GM06990 (cell line): ENCODE measurements at regions not wholly inside any gene's neighbourhood (a gene's known extent, or its start where the extent isn't known, plus 50 kb on each side); places are given as distances from the start of the nearest gene placed in this dataset.
A peak's percentile ranks its signal among the peaks of the same experiment; 100 is the strongest.

ENCODE experiments used
- DNase-seq: peaks from one replicate; pipeline ENCODE4 v3.0.0-alpha.2; 2011; ENCODE audit not compliant: insufficient read length; ENCODE audit errors: extremely low read depth
- H3K27me3 ChIP-seq: replicated peaks from 2 replicates; pipeline ENCODE4 v1.6.0; 2011; ENCODE audit warnings: low read length; ENCODE audit not compliant: control insufficient read depth, insufficient read depth
- H3K36me3 ChIP-seq: 2 replicates; pipeline ENCODE4 v1.5.1; 2011; ENCODE audit warnings: low read length; ENCODE audit not compliant: control insufficient read depth, insufficient read depth
- H3K4me3 ChIP-seq: replicated peaks from 2 replicates; pipeline ENCODE4 v1.5.1; 2011; ENCODE audit warnings: low read depth, mild to moderate bottlenecking, control low read depth, low read length
- CTCF ChIP-seq: IDR thresholded peaks from 2 replicates; pipeline ENCODE4 v1.5.1; 2011; ENCODE audit warnings: low read length, control low read depth, mild to moderate bottlenecking, inconsistent platforms; ENCODE audit not compliant: insufficient read depth, poor library complexity, severe bottlenecking

- no peaks in the 10 kb centered on the region for H3K36me3 ChIP-seq
- H3K27me3 ChIP-seq = no peaks in the 10 kb centered on the region; the same call in 1 of the 2 replicates
- H3K4me3 ChIP-seq = no peak overlapping the region
- no peak for DNase-seq
- TF ChIP-seq CTCF = peak; percentile 80
These were observed 197.2 kb downstream of the RAP2A start for GRCh38 chr13:97631158-97631557.

GRCh38 chr13:97639236-97639635 lies 205.3 kb downstream of the RAP2A start:
- H3K4me3 ChIP-seq = no peak overlapping the region
- no peak for TF ChIP-seq CTCF
- H3K36me3 ChIP-seq = no peaks in the 10 kb centered on the region
- no peaks in the 10 kb centered on the region; the same call in none of the 2 replicates for H3K27me3 ChIP-seq
- no peak for DNase-seq

- no peak overlapping the region for H3K4me3 ChIP-seq
- no peaks in the 10 kb centered on the region for H3K36me3 ChIP-seq
- DNase-seq = no peak
- no peaks in the 10 kb centered on the region; the same call in none of the 2 replicates for H3K27me3 ChIP-seq
- TF ChIP-seq CTCF = no peak
These were observed 206.3 kb downstream of the RAP2A start for GRCh38 chr13:97640268-97640667.

- H3K4me3 ChIP-seq = no peak overlapping the region
- no peaks in the 10 kb centered on the region for H3K36me3 ChIP-seq
- no peak for TF ChIP-seq CTCF
- H3K27me3 ChIP-seq = no peaks in the 10 kb centered on the region
- no peak for DNase-seq
These were observed 214.4 kb downstream of the RAP2A start for GRCh38 chr13:97648171-97648880.

GRCh38 chr13:97648881-97649224 lies 214.9 kb downstream of the RAP2A start:
- Histone ChIP-seq H3K4me3 (no peak overlapping the region), H3K36me3 (no peaks in the 10 kb centered on the region), H3K27me3 (no peaks in the 10 kb centered on the region)
- TF ChIP-seq CTCF = no peak
- no peak for DNase-seq
